GM21390 (cell line): ENCODE measurements at regions not wholly inside any gene's neighbourhood (a gene's known extent, or its start where the extent isn't known, plus 50 kb on each side); places are given as distances from the start of the nearest gene placed in this dataset.
"Not testable (repeated sequence)": the region's sequence is repeated elsewhere in the genome, so short reads cannot be mapped to it uniquely, and the experiment has no call there.

Source experiments
- ATAC-seq: cut with Tn5 transposase; IDR thresholded peaks from one replicate; pipeline ENCODE4 v1.9.1; 2021; ENCODE audit not compliant: unreplicated experiment

- no peak for ATAC-seq
These were observed 1007.8 kb downstream of the REEP3 start for GRCh38 chr10:64529003-64529350.

DNA sequence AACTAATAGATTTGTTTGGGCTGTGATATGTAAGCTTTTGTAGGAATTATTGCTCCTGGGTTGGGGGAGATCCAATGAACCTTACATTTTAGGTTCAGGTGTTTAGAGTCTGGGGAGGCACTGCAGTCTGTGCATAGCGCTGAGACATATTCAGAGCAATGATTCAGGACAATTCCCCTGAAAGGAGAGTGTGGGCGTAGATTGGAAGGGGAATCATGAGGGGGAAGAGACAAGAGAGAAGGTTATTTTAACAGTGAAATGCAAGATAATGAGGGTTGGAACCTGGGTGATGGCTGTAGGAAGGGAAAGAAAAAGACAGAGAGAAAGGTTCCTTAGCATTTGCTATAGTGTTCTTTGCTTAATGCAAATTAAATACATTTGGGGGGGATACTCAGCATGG lies 1013.4 kb downstream of the REEP3 start:
- no peak for ATAC-seq

GRCh38 chr10:64535131-64535867 lies 1014.1 kb downstream of the REEP3 start:
- ATAC-seq: no peak

DNA sequence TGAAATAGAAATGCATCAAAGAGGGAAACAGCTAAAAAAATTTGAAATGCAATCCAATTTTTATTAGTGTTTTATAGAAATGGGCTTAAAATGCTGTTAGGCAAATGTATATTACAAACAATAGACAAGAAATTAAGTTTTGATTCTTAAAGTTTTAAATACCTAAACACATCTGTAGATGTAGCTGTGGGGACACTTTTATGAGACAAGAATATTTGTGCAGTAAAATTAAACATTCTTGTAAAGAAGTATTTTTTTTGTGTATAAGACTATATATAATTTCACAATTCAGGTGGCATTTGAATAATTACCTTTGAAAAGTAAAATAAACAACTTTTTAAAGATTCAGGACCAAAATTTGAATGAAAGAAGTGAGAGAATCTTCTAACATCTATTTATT lies 1015.9 kb downstream of the REEP3 start:
- ATAC-seq: no peak

DNA sequence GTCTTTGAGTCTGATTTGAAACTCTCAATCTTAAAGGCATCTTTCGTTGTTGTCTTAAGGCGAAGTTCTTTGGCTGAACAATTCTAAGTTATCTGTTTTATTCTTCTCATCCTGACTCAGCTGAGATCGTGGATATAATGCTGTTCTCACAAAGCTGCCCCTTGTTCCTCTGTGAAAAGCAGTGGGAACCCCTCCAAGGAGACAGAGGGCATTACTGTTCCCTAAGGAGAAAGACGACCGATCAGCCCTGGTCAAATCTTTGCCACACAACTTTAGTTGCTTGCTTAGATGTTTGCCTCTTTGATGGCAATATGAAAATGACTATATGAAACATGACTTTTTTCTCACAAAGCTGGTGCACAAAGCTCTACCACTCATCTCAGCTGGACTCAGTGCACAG lies 1016.7 kb downstream of the REEP3 start:
- no peak for ATAC-seq

DNA sequence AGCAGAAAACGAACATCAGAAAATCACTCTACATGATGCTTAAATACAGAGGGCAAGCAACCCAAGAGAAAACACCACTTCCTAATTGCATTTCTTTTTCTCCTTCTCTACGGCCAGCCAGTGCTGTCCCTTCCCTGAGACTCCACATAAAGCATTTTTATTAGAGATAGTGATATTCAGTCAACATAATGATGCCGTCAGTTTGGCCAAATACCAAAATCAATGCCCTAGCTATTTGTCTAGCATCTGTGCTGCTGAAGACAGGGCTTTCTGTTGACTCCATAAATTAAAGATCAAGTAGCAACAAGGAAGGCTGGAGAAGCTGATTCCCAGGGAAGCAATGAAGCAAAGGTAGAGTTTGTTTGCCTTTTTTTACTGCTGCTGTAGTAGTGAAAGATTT lies 1024.9 kb downstream of the REEP3 start:
- ATAC-seq: no peak

GRCh38 chr10:64547168-64547567 lies 1026.0 kb downstream of the REEP3 start:
- no peak for ATAC-seq

- no peak for ATAC-seq
These were observed 1034.5 kb downstream of the REEP3 start for GRCh38 chr10:64555666-64556065.

DNA sequence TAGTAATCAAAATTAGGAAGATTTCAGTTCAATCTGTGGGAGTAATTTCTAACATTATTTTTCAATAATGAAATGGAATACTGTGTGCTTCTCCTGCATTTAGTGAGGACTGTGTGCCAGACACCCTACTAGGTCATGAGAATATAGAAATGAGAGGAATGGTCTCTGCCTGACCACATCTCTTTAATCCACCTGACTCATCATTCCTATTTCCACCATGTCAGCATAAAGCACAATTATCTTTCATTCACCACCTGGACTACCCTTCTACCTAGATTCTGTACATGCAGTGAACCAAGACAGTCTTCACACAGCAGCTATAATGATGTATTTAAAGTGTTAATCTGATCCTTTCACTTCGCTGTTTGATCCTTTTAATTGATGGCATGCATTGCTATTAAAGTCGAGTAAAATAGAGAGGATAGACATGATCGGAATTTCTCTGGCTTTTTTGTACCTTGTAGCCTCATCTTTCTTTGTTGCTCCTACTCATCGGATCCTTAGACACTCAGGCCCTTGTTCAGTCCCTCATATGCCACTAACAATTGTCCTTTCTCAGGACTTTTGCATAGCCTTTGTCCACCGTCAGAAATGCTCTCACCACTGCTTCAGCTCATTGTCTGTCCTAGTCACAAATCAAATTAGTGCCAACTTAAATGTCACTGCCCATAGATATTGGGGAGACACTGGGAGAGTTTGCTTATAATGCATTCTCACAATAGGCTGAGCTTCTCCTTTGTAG lies 1037.1 kb downstream of the REEP3 start:
- ATAC-seq: no peak

GRCh38 chr10:64571056-64571455 lies 1049.9 kb downstream of the REEP3 start:
- no peak for ATAC-seq

DNA sequence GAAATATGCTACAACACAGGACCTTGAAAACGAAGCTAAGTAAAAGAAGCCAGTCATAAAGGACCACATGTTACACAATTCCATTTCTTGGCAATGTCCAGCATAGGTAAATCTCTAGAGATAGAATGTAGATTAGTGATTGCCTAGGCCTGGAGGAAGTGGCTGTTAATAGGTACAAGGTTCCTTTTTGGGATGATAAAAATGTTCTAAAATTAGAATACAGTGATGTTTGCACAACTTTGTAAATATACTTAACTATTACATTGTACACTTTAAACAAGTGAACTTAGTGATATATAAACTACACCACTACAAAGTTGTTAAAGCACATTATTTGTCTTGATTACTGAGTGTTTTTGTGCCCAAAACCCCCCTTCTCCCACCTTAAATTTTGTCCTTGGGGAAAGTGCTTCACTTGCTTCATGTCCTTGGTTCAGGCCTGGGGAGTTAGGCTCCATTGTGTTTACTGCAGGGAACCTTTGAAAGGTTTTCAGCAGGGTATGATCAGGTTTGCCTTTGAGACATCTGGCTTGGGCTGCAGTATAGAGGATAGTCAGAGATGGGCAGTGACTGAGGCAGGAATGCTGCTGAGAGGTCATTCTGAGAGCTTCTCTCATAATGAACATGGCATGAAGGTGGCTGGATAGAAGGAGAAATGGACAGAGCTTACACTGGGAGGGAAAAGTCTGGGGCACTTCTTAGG lies 1052.6 kb downstream of the REEP3 start:
- ATAC-seq: no peak

DNA sequence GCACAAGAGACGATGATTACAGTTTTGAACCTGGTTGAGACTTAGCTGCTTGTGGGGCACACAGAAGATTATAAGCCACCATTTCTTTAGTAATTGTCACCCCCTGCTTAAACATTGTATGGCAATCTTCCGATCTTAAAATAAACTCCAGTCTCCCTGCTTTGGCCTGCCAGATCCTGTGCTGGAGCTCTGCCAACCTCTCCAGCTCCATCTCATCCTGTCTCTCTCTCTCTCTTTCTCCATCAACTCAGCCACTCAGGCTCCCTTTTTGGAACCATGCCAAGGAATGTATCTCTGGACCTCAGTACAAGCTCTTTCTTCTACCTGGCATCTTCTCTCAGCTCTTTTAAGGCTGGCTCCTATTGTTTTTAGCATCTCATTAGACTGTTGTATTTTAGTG lies 1053.2 kb downstream of the REEP3 start:
- no peak for ATAC-seq

DNA sequence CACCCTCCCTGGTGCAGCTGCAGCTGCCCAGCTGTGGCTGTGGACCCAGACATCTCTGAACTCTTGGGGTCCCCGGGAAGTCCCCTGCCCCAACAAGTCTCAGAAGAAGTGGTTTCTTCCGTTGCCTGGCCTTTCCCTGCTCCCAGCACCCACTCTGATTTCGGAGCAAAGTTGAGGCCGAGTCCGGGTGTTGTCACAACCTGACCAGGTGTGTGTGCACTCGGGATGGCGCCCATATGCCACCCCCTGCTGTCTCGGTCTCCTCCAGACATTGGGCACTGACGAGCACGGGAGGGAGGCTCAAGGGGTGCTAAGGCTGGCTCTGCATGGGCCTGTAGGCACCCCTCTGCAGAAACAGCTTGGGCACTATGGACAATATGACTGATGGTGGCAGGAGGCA lies 1055.3 kb downstream of the REEP3 start:
- no peak for ATAC-seq

DNA sequence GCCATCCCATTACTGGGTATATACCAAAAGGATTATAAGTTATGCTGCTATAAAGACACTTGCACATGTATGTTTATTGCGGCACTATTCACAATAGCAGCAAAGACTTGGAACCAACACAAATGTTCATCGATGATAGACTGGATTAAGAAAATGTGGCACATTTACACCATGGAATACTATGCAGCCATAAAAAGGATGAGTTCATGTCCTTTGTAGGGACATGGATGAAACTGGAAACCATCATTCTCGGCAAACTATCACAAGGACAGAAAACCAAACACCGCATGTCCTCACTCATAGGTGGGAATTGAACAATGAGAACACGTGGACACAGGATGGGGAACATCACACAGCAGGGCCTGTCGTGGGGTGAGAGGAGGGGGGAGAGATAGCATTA lies 1057.6 kb downstream of the REEP3 start:
- not testable (repeated sequence) for ATAC-seq

DNA sequence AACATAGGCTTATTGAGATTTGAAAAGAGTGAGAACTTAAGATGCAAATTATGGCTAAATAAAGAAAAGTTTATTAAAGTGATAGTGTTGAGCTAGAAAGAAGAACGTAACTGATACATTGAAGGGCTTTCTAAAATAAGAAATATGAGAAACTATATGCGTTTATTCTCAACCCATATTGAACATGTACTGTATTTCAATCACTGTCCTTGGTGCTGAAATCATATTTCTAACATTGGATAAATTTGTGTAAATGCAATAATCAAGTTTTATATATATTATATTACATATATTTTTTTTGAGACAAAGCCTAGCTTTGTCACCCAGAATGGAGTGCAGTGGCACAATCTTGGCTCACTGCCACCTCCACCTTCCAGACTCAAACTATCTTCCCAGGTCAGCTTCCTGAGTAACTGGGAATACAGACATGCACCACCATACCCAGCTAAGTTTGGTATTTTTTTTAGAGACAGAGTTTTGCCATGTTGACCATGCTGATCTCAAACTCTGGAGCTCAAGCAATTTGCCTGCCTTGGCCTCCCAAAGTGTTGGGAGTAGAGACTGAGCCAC lies 1065.8 kb downstream of the REEP3 start:
- ATAC-seq: no peak

- ATAC-seq: no peak
These were observed 1072.9 kb downstream of the REEP3 start for GRCh38 chr10:64594072-64594471.

DNA sequence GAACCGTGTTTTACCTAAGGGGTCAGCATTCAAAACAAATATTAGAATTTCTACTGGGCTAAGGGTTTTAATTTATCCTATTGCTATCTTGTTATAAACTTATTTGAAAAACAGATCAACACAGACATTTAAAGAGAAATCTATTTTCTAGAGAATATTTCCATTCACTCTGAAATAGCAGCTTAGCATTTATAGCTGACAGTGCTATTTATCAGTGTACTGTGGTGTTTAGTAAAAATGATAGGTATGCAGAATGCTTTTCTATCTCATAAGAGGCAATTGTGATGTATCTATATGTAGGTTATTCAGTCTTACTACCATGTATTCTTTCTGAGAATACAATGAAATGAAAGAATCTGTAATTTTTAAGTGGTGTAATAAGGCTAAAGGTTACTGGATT lies 1077.4 kb downstream of the REEP3 start:
- ATAC-seq: no peak

- no peak for ATAC-seq
These were observed 1080.1 kb downstream of the REEP3 start for GRCh38 chr10:64601298-64601697.

DNA sequence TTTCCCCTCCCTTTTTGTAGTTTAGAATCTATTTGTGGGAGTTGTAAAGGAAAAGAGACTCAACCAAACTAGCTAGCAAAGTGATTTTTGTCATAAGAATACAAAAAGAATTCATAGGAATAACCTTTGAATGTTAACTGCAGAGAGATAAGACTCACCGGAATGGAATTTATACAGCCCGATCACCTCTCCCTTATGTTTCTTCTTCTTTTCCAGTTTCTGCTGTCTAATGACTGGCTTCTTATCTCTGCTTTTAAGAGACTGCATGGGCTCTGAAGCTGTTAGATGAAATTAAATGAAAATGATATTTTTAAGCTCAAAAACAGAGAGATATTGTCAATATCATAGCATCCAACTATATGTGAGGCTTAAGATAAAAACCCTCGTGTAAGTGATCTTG lies 1095.9 kb downstream of the REEP3 start:
- no peak for ATAC-seq

DNA sequence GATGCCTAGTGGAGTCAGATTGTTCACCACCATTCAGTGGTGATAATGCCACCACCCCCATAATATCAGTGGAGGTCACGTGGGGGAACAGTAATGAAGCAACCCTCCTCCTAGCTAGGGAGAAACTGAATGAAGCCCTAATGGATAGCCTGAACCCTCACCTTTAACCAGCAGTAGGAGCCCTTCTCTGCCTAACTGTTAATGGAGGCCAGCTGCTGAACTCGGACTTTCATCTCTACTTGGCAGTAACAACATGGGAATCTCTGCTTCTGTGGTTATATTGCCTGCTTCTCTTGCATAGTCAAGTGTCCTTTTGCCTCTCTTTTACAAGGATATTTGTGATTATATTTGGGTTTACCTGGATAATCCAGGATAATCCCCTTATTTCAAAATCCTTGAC lies 1097.9 kb downstream of the REEP3 start:
- no peak for ATAC-seq

GRCh38 chr10:64626924-64627323 lies 1105.7 kb downstream of the REEP3 start:
- no peak for ATAC-seq

- no peak for ATAC-seq
These were observed 1109.3 kb downstream of the REEP3 start for GRCh38 chr10:64630534-64630933.
